ENCODE measurements at regions not wholly inside any gene's neighbourhood (a gene's known extent, or its start where the extent isn't known, plus 50 kb on each side); places are given as distances from the start of the nearest gene placed in this dataset.
"Not testable (repeated sequence)": the region's sequence is repeated elsewhere in the genome, so short reads cannot be mapped to it uniquely, and the experiment has no call there.

- intact Hi-C loops (cut with micrococcal nuclease): no loop called here
- DNase-seq (no peak), ATAC-seq (ENCODE audit: low read depth) (no peak)
- H3K4me3 Mint-ChIP-seq: no peak overlapping the region
- no peaks in the 10 kb centered on the region for H3K36me3 Mint-ChIP-seq (ENCODE audit: low read depth)
- ChIA-PET POLR2A (no interaction called here), CTCF (no interaction called here)
- no peak for TF ChIP-seq CTCF (IDR thresholded peaks at IDR 0.05)
- peaks cover 5% of the 10 kb centered on the region for H3K9me3 Mint-ChIP-seq
- H3K4me1 Mint-ChIP-seq: peaks cover 6% of the 10 kb centered on the region
- no peak overlapping the region for H3K27ac Mint-ChIP-seq
- H3K27me3 Mint-ChIP-seq: peaks cover 14% of the 10 kb centered on the region
Measured at GRCh38 chr19:13639342-13639929, 124.9 kb upstream of the MRI1 start.

GRCh38 chr19:13637664-13638063 lies 126.7 kb upstream of the MRI1 start:
- no peak overlapping the region for H3K4me3 Mint-ChIP-seq
- TF ChIP-seq CTCF (IDR thresholded peaks at IDR 0.05): no peak
- H3K27ac Mint-ChIP-seq: no peak overlapping the region
- peaks cover 12% of the 10 kb centered on the region for H3K27me3 Mint-ChIP-seq
- H3K9me3 Mint-ChIP-seq: peaks cover 5% of the 10 kb centered on the region
- peaks cover 6% of the 10 kb centered on the region for H3K4me1 Mint-ChIP-seq
- POLR2A ChIA-PET: no interaction called here
- no peak for DNase-seq
- no peaks in the 10 kb centered on the region for H3K36me3 Mint-ChIP-seq (ENCODE audit: low read depth)
- ATAC-seq (ENCODE audit: low read depth): no peak
- intact Hi-C loops (cut with micrococcal nuclease): no loop called here
- CTCF ChIA-PET: no interaction called here

GRCh38 chr19:13634658-13635057 lies 128.4 kb upstream of the CACNA1A start:
- Mint-ChIP-seq H3K4me3 (no peak overlapping the region), H3K27me3 (peaks cover 13% of the 10 kb centered on the region), H3K4me1 (peaks cover 6% of the 10 kb centered on the region), H3K27ac (no peak overlapping the region), H3K36me3 (ENCODE audit: low read depth) (no peaks in the 10 kb centered on the region), H3K9me3 (peaks cover 4% of the 10 kb centered on the region)
- no peak for ATAC-seq (ENCODE audit: low read depth)
- DNase-seq: no peak
- ChIA-PET POLR2A (no interaction called here), CTCF (no interaction called here)
- intact Hi-C loops (cut with micrococcal nuclease): no loop called here
- TF ChIP-seq CTCF (IDR thresholded peaks at IDR 0.05): no peak

- ChIA-PET POLR2A (no interaction called here), CTCF (no interaction called here)
- DNase-seq: no peak
- Mint-ChIP-seq H3K27ac (no peak overlapping the region), H3K4me1 (no peaks in the 10 kb centered on the region), H3K36me3 (ENCODE audit: low read depth) (no peaks in the 10 kb centered on the region), H3K27me3 (peaks cover 10% of the 10 kb centered on the region), H3K4me3 (no peak overlapping the region), H3K9me3 (no peaks in the 10 kb centered on the region)
- no peak for TF ChIP-seq CTCF (IDR thresholded peaks at IDR 0.05)
- intact Hi-C loops (cut with micrococcal nuclease): no loop called here
- ATAC-seq (ENCODE audit: low read depth): no peak
Measured at GRCh38 chr19:13633522-13633922, 127.2 kb upstream of the CACNA1A start.

- peaks cover 10% of the 10 kb centered on the region for H3K27me3 Mint-ChIP-seq
- intact Hi-C loops (cut with micrococcal nuclease): no loop called here
Measured at GRCh38 chr19:13633109-13633508, 126.8 kb upstream of the CACNA1A start.

GRCh38 chr19:13632164-13632563 lies 125.9 kb upstream of the CACNA1A start:
- H3K4me1 Mint-ChIP-seq; POLR2A ChIA-PET; ATAC-seq (ENCODE audit: low read depth): not testable (repeated sequence)

More at GRCh38 chr19:13633109-13633508, 126.8 kb upstream of the CACNA1A start:
- Mint-ChIP-seq H3K4me3 (no peak overlapping the region), H3K36me3 (ENCODE audit: low read depth) (no peaks in the 10 kb centered on the region), H3K27ac (no peak overlapping the region), H3K9me3 (no peaks in the 10 kb centered on the region), H3K4me1 (no peaks in the 10 kb centered on the region)
- no peak for TF ChIP-seq CTCF (IDR thresholded peaks at IDR 0.05)
- CTCF ChIA-PET: no interaction called here
- ATAC-seq (ENCODE audit: low read depth) (no peak), DNase-seq (no peak)
- POLR2A ChIA-PET: no interaction called here

More at GRCh38 chr19:13632164-13632563, 125.9 kb upstream of the CACNA1A start:
- H3K27ac Mint-ChIP-seq; intact Hi-C loops (cut with micrococcal nuclease); H3K27me3 Mint-ChIP-seq; H3K36me3 Mint-ChIP-seq (ENCODE audit: low read depth); H3K4me3 Mint-ChIP-seq; DNase-seq; H3K9me3 Mint-ChIP-seq: not testable (repeated sequence)
- CTCF ChIA-PET: interaction anchor here (0.6 kb wide), 1 partner anchor 166 kb away, joined by 3 read pairs; no protein-coding TSS in a partner anchor

Data from activated B cell treated with CpG ODN at 0.5 μM for 24 hours (primary cell).